ENCODE measurements at regions not wholly inside any gene's neighbourhood (a gene's known extent, or its start where the extent isn't known, plus 50 kb on each side); places are given as distances from the start of the nearest gene placed in this dataset.
A peak's percentile ranks its signal among the peaks of the same experiment; 100 is the strongest.

DNA sequence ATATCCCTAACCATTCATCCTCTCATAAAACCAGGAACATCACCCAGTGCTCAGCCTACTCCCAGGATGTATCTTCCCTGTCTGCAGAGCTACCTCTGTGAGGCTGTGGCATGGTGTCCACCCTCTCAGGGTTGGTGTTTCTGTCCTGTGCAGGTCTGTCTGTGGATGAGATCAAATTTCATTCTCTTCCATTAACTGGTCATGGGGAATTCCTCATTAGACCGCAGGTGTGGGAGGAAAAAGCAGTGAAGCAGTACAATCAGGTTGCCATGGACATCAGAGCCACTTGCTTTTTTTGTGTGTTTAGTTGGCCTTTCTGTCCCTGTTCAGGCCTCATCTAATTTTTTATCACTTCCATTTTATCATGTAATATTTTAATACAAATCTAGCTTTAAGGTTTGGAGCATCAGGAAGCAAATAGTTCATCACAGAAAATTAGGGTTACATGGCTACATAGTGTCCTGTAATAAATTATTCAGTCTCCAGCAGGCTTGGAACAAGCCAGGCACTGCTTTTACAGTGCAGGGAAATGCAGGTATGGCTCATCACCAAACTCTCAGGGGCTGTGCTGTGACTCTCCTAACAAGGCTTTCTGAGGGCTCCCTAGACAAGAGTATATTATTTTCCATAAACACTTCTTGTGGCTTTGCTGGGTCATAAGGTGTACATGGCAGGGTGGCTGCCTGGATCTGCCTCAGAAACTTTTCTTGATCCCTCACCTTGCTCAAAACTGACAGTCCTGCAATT is 594.9 kb upstream of the IGFBP3 start:
- Histone ChIP-seq H3K27ac (no peak overlapping the region), H3K4me3 (no peak overlapping the region), H3K4me1 (replicated peaks in 1 of 2) (peaks cover 3 to 16% of the 10 kb centered on the region in 2 donors)
- ATAC-seq (replicated peaks in 6 of 8) = no peak
- 25 to 100% (median 67%) methylated on average over 1 of the region's 1 CpG; no CpG with 5 or more reads in 5 of the 10 experiments for WGBS, 10 experiments
- in situ Hi-C loops (cut with MboI; ENCODE audit: low pct_unique_long_range_greater_than_20kb in 2 of 9, low sequenced_read_pairs in 9 of 9, unreplicated experiment in 9 of 9) = no loop called here

DNA sequence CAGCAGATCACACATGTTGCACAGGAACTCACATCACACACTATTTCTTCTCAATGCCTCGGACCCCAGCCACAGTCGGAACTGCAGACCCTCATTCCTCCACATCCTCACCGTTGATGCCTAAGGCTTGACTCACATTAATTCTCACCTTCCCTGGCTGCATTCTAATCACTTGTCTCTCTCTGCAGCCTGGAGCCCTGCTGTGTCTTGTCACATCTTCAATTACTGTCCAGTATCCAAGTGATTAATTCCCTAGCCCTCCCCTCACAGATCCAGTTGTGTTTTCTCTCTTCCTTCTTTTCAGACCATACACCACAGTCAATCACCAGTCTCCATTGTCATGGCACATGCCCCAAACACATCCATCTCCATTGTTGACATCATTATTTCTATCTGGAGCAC is 592.4 kb upstream of the IGFBP3 start:
- Histone ChIP-seq H3K27ac (no peak overlapping the region), H3K4me1 (replicated peaks in 1 of 2) (peaks cover 3 to 16% of the 10 kb centered on the region in 2 donors), H3K4me3 (no peak overlapping the region)
- peak in 5 of 8 experiments; percentile 82 to 96 (median 87) for ATAC-seq (replicated peaks in 6 of 8)
- 39 to 80% (median 48%) methylated on average over 1 to 3 of the region's 3 CpGs; no CpG with 5 or more reads in 4 of the 10 experiments for WGBS, 10 experiments
- in situ Hi-C loops (cut with MboI; ENCODE audit: low pct_unique_long_range_greater_than_20kb in 2 of 9, low sequenced_read_pairs in 9 of 9, unreplicated experiment in 9 of 9) = no loop called here

DNA sequence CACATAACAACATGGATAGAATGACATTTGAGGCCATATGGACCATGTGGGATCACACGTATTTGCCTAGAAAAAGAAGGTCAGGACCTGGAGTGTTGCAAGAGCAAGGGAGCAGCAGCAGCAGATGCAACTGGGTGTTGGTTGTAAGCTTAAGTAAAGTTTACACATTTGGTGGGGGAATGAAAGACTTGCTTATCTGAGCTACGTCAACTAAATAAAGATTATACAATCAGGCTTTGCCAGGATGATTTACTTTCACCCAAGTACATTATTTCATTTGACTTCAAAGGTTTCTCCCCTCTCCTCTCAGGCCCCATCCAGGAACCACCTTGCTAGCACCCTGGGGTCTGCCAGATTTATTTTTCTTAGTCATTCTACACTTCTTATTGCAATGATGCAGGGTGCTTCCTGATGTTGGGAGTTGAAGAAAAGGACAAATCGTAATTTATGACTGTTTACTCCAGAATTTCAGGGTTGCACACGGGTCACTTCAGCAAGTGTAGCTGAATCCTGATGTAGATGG is 591.9 kb upstream of the IGFBP3 start:
- in situ Hi-C loops (cut with MboI; ENCODE audit: low pct_unique_long_range_greater_than_20kb in 2 of 9, low sequenced_read_pairs in 9 of 9, unreplicated experiment in 9 of 9) = no loop called here
- H3K4me1 ChIP-seq (replicated peaks in 1 of 2) = peaks cover 3 to 16% of the 10 kb centered on the region in 2 donors
- no peak overlapping the region for H3K4me3 ChIP-seq
- H3K27ac ChIP-seq = no peak overlapping the region
- WGBS, 10 experiments = 29 to 86% (median 76%) methylated on average over 1 to 4 of the region's 4 CpGs; no CpG with 5 or more reads in 2 of the 10 experiments
- peak in 2 of 8 experiments; percentile 9 to 94 for ATAC-seq (replicated peaks in 6 of 8)

DNA sequence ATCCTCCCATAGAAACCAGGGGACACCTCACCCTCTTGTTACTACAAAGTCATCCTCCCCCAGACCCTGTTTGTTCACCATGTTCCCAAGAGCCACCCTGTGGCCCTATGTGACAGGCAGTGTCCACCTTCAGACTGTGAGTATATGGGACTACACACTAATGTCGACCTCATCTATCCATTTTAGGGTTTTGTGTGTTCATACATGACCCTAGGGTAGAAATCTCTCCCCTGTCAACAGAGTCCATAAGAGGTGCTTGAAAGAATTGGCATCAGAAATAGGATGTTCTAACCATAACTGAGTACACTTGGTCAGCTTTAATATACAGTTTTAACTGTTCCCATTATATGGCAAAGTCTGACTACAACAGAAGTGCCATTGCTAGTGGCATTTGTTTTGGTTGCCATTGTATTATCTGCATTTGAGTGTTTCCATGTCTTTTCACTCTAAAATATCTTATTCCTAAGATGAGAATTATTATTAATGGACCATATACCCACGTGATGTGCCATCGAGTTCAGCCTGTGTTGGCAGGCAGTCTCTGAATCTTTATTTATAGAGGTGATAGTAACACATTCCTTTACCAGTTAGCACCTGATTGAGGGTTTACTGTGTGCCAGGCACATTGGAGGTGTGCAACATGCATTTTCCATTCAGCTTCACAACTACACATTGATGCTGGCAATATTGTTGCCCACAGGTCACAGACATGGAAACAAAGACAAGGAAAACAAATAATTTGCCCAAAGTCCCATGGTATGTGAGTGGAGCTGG is 590.6 kb upstream of the IGFBP3 start:
- Histone ChIP-seq H3K4me1 (replicated peaks in 1 of 2) (peaks cover 3 to 16% of the 10 kb centered on the region in 2 donors), H3K27ac (no peak overlapping the region), H3K4me3 (no peak overlapping the region)
- 40 to 100% (median 87%) methylated on average over 1 to 3 of the region's 3 CpGs; no CpG with 5 or more reads in 3 of the 10 experiments for WGBS, 10 experiments
- ATAC-seq (replicated peaks in 6 of 8) = no peak
- in situ Hi-C loops (cut with MboI; ENCODE audit: low pct_unique_long_range_greater_than_20kb in 2 of 9, low sequenced_read_pairs in 9 of 9, unreplicated experiment in 9 of 9) = no loop called here

DNA sequence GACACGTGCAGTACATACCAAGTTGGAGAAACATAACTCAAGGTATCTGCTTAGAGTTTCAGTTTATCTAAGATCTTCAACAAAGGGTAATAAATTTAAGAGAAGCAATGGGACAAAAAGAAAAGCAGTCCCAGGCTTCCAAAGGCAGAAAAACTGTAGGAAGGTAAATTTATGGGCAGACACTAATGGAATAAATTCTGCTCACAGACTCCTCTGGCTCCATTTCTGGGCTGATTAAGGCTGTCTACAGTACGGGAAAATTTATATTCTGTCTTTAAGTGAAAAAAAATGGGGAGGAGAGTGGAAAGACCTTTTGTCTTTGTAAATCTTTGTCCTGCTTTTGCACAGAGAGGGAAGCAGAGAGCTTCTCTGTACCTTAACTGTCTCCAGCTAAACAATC is 587.5 kb upstream of the IGFBP3 start:
- no peak overlapping the region for H3K27ac ChIP-seq
- H3K4me3 ChIP-seq = no peak overlapping the region
- in situ Hi-C loops (cut with MboI; ENCODE audit: low pct_unique_long_range_greater_than_20kb in 2 of 9, low sequenced_read_pairs in 9 of 9, unreplicated experiment in 9 of 9) = no loop called here
- 0 to 69% (median 45%) methylated on average over 1 to 2 of the region's 2 CpGs for WGBS, 10 experiments
- peaks cover under 1 to 10% of the 10 kb centered on the region in 2 donors for H3K4me1 ChIP-seq (replicated peaks in 1 of 2)
- peak in 5 of 8 experiments; percentile 19 to 74 (median 73) for ATAC-seq (replicated peaks in 6 of 8)

DNA sequence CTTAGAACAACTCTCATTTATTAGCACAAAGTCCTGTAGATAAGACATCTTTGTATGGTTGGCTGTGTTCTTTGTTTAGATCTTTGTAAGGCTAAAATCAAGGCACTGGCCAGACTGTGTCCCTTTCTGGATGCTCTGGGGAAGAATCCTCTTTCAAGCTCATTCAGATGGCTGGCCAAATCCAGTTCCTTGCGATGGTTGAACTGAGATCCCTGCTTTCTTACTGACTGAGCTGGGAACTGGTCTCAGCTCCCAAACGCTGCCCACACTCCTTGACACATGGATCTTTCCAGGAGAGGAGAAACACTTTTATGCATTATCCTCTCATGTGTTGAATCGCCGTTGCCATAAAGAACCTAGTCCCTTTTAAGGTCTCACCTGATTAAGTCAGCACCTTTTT is 586.5 kb upstream of the IGFBP3 start:
- 0 to 93% (median 81%) methylated on average over 1 to 4 of the region's 4 CpGs; no CpG with 5 or more reads in 2 of the 10 experiments for WGBS, 10 experiments
- Histone ChIP-seq H3K27ac (no peak overlapping the region), H3K4me1 (replicated peaks in 1 of 2) (no peaks in the 10 kb centered on the region), H3K4me3 (no peak overlapping the region)
- in situ Hi-C loops (cut with MboI; ENCODE audit: low pct_unique_long_range_greater_than_20kb in 2 of 9, low sequenced_read_pairs in 9 of 9, unreplicated experiment in 9 of 9) = no loop called here
- peak in 3 of 8 experiments; percentile 16 to 55 (median 32) for ATAC-seq (replicated peaks in 6 of 8)

DNA sequence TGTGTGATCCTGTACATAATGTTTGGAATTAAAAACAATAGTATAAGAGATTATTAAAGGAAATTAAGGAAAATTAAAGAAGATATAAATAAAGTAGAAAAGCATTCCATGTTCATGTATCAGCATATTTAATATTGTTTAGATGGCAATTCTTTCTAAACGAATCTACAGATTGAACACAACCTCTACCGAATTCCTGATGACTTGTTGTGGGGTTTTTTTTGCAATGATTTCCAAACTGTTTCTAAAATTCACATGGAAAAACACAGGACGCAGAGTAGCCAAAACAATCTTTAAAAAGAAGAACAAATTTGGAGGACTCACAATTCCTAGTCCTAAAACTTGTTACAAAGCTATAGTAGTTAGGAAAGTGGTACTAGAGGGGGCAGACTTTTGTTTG is 573.4 kb upstream of the IGFBP3 start:
- WGBS, 10 experiments = 37 to 96% (median 84%) methylated on average over 3 of the region's 3 CpGs
- H3K4me3 ChIP-seq = no peak overlapping the region
- no peak for ATAC-seq (replicated peaks in 6 of 8)
- in situ Hi-C loops (cut with MboI; ENCODE audit: low pct_unique_long_range_greater_than_20kb in 2 of 9, low sequenced_read_pairs in 9 of 9, unreplicated experiment in 9 of 9) = no loop called here
- no peak overlapping the region for H3K27ac ChIP-seq
- H3K4me1 ChIP-seq (replicated peaks in 1 of 2) = no peaks in the 10 kb centered on the region

DNA sequence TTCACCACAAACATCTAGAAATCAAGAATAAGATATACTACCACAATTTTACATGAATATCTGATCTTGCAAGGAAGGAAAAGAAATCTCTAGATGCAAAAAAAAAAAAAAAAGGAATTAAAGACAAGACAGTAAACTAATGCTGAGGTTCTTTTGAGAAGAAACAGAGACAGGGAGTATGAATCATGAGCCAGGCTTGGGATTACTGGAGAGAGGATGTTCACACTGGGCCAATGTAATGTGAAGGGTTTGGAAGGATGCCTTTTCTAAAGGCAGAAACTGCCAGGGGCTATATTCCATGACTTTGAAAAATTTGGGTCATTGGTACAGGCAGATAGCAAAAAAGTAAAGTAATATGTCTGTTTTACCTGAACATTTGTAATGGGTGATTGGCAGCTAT is 573.0 kb upstream of the IGFBP3 start:
- in situ Hi-C loops (cut with MboI; ENCODE audit: low pct_unique_long_range_greater_than_20kb in 2 of 9, low sequenced_read_pairs in 9 of 9, unreplicated experiment in 9 of 9) = no loop called here
- Histone ChIP-seq H3K4me1 (replicated peaks in 1 of 2) (no peaks in the 10 kb centered on the region), H3K27ac (no peak overlapping the region), H3K4me3 (no peak overlapping the region)
- ATAC-seq (replicated peaks in 6 of 8) = no peak

DNA sequence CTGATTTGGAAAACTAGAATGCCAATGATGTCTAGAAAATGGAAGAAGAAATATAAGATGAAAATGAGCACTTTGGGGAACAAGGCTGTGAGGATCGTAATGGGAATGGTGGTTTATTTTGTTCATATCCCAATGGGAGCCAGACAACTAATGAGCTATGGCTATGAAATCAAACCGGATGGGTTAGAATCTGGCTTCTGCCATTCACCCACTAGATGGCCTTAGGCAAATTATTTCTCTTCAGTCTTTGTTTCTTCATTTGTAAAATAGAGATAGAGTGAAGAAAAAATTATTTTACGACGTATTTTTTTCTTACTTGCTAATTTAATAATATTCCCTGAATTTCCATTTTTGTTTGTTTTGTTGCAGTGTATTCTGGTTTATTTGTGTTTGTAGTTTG is 572.1 kb upstream of the IGFBP3 start:
- Histone ChIP-seq H3K4me3 (no peak overlapping the region), H3K27ac (no peak overlapping the region), H3K4me1 (replicated peaks in 1 of 2) (no peaks in the 10 kb centered on the region)
- in situ Hi-C loops (cut with MboI; ENCODE audit: low pct_unique_long_range_greater_than_20kb in 2 of 9, low sequenced_read_pairs in 9 of 9, unreplicated experiment in 9 of 9) = no loop called here
- ATAC-seq (replicated peaks in 6 of 8) = no peak
- whole genome bisulfite sequencing, 10 experiments = 58 to 100% (median 90%) methylated on average over 1 to 4 of the region's 4 CpGs

DNA sequence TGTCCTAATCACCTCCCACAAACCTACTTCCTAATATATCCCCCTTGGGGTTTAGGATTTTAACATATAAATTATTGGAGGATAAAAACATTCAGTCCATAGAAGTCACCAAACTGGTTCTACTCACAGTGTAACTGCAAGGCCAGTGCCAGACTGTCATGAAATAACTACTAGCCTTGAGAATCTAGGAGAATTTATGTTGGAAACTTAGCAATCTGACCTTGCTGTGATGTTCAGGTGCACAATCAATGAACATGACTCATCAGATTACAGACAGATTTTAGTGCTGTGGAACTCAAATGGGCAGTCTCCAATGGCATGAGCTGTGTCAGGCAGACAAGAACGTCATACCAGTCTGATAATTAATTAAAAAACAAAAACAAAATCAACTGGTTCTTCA is 571.4 kb upstream of the IGFBP3 start:
- Histone ChIP-seq H3K4me3 (no peak overlapping the region), H3K27ac (no peak overlapping the region), H3K4me1 (replicated peaks in 1 of 2) (no peaks in the 10 kb centered on the region)
- in situ Hi-C loops (cut with MboI; ENCODE audit: low pct_unique_long_range_greater_than_20kb in 2 of 9, low sequenced_read_pairs in 9 of 9, unreplicated experiment in 9 of 9) = no loop called here
- 40 to 100% (median 78%) methylated on average over 1 of the region's 1 CpG; no CpG with 5 or more reads in 4 of the 10 experiments for WGBS, 10 experiments
- ATAC-seq (replicated peaks in 6 of 8) = peak in 1 of 8 experiments; percentile 29

DNA sequence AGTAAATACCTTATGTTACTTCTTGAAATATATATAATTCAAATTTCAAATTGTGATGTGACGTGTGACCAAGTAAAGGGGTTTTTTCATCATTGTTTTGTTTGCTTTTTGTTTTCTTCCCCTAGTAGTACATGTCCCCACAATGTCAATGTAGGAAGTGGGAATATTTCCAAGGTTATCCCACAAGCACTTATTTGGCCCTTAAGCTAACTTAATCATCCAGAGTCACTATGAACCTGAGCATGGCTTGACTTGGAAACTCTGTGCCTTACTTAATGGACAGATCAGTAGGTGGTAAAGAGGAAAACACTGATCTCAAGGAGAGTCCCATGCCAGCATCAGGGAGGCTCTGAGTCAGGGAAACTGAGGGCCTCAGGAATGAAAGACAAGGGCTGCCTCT is 569.3 kb upstream of the IGFBP3 start:
- no peak for ATAC-seq (replicated peaks in 6 of 8)
- in situ Hi-C loops (cut with MboI; ENCODE audit: low pct_unique_long_range_greater_than_20kb in 2 of 9, low sequenced_read_pairs in 9 of 9, unreplicated experiment in 9 of 9) = no loop called here
- no peak overlapping the region for H3K4me3 ChIP-seq
- H3K27ac ChIP-seq = no peak overlapping the region
- 25 to 100% (median 100%) methylated on average over 1 of the region's 1 CpG; no CpG with 5 or more reads in 2 of the 10 experiments for WGBS, 10 experiments
- no peaks in the 10 kb centered on the region for H3K4me1 ChIP-seq (replicated peaks in 1 of 2)

DNA sequence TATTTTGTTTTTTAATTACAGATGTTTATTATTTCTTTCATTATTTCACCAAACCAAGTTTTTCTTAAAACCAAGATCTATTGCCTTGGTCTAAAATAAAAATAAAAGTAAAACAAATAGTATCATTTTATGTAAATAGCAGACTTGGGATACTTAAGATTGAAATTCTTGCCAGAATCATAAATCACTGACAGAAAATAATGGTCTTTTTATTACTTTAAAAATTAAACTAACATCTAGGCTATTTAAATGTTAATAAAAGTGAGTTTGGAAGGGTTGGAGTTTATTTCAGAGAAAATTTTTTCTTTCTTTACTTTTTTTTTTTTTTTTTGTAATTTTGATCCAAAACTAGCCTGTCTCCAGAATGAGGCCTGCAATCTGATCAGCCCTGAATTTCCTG is 568.0 kb upstream of the IGFBP3 start:
- in situ Hi-C loops (cut with MboI; ENCODE audit: low pct_unique_long_range_greater_than_20kb in 2 of 9, low sequenced_read_pairs in 9 of 9, unreplicated experiment in 9 of 9) = no loop called here
- Histone ChIP-seq H3K4me1 (replicated peaks in 1 of 2) (no peaks in the 10 kb centered on the region), H3K4me3 (no peak overlapping the region), H3K27ac (no peak overlapping the region)
- no peak for ATAC-seq (replicated peaks in 6 of 8)

DNA sequence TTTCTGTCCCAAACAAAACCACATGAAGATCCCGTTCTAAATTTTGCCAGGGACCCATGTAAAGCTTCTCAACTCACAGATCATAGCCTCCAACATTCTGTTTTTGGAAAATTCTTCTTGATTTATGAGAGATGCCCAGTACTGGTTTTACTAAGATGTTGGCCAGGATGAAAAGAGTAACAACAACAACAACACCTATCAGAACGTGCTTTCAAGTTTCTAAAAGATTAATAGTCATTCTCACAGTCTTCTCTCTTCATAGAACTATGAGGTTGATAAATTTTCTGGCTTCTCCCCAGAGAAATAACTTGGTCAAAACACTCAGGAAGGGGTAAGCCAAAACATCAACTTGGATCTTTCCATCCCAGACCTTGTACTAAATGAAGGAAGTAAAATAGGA is 567.5 kb upstream of the IGFBP3 start:
- in situ Hi-C loops (cut with MboI; ENCODE audit: low pct_unique_long_range_greater_than_20kb in 2 of 9, low sequenced_read_pairs in 9 of 9, unreplicated experiment in 9 of 9) = no loop called here
- H3K4me3 ChIP-seq = no peak overlapping the region
- WGBS, 10 experiments = 0 to 70% (median 55%) methylated on average over 1 to 2 of the region's 2 CpGs; no CpG with 5 or more reads in 2 of the 10 experiments
- H3K4me1 ChIP-seq (replicated peaks in 1 of 2) = no peaks in the 10 kb centered on the region
- no peak for ATAC-seq (replicated peaks in 6 of 8)
- no peak overlapping the region for H3K27ac ChIP-seq
